H1 (cell line): ENCODE measurements at regions not wholly inside any gene's neighbourhood (a gene's known extent, or its start where the extent isn't known, plus 50 kb on each side); places are given as distances from the start of the nearest gene placed in this dataset.

ENCODE experiments used
- CTCF ChIA-PET: fragments of 300-600 bp; sonication (Branson Sonifier 250); formaldehyde crosslinking; loops from one replicate; lab custom pipeline; 2021; ENCODE audit not compliant: partially characterized antibody; lab: Charles Lee
- POLR2A ChIA-PET: fragments of 300-600 bp; sonication (Branson Sonifier 250); formaldehyde crosslinking; loops from one replicate; lab custom pipeline; 2021; ENCODE audit warnings: inconsistent platforms; ENCODE audit not compliant: partially characterized antibody; lab: Charles Lee
- DNase-seq, 2 experiments: peaks; one replicate each; pipeline versions ENCODE4 v3.0.0 to v3.0.0-alpha.2; 2010 to 2022; ENCODE audit warnings: low spot score in 2 of 2, low read depth in 1 of 2, mixed read lengths in 1 of 2
- FAIRE-seq: peaks from 2 replicates; lab custom pipeline; 2011; peaks lifted over from hg19 to GRCh38; lab: Jason Lieb, UNC
- H2AFZ ChIP-seq: 2 replicates; pipeline ENCODE4 v1.8.1; 2012; ENCODE audit warnings: low read length, inconsistent platforms
- H2AK5ac ChIP-seq: 2 replicates; pipeline ENCODE4 v1.6.1; 2013; ENCODE audit warnings: low read depth, low read length
- H2BK120ac ChIP-seq: replicated peaks from 2 replicates; pipeline ENCODE3; 2013; ENCODE audit warnings: low read depth, low read length, inconsistent platforms
- H2BK12ac ChIP-seq: 2 replicates; pipeline ENCODE4 v1.6.1; 2013; ENCODE audit warnings: low read depth, low read length
- H2BK15ac ChIP-seq: 2 replicates; pipeline ENCODE4 v1.6.1; 2013; ENCODE audit warnings: low read length
- H2BK20ac ChIP-seq: 2 replicates; pipeline ENCODE4 v1.6.1; 2013; ENCODE audit warnings: low read length
- H2BK5ac ChIP-seq: 2 replicates; pipeline ENCODE4 v1.6.1; 2013; ENCODE audit warnings: low read depth, low read length
- H3K14ac ChIP-seq: 2 replicates; pipeline ENCODE4 v1.6.1; 2013; ENCODE audit warnings: inconsistent platforms; ENCODE audit not compliant: insufficient read length
- H3K18ac ChIP-seq: 2 replicates; pipeline ENCODE4 v1.6.1; 2013; ENCODE audit warnings: low read length; ENCODE audit errors: extremely low read depth
- H3K23ac ChIP-seq: 2 replicates; pipeline ENCODE4 v1.6.1; 2013; ENCODE audit warnings: inconsistent platforms; ENCODE audit not compliant: insufficient read length
- H3K23me2 ChIP-seq: 2 replicates; pipeline ENCODE4 v1.6.1; 2013; ENCODE audit warnings: low read depth, low read length
- H3K27ac ChIP-seq: 2 replicates; pipeline ENCODE4 v1.6.1; 2011; ENCODE audit warnings: low read depth, low read length, inconsistent platforms
- H3K27me3 ChIP-seq, 4 experiments: replicated peaks in 1 of 4; 1 replicate in 1 of 4; 2 replicates in 3 of 4; pipeline versions ENCODE4 v1.6.1 to v1.8.1; 2011 to 2013; ENCODE audit warnings: low read length in 3 of 4, mild to moderate bottlenecking in 3 of 4, inconsistent platforms in 2 of 4, mixed read lengths in 2 of 4, moderate library complexity in 1 of 4; ENCODE audit not compliant: control insufficient read depth in 3 of 4, insufficient read depth in 3 of 4; ENCODE audit errors: extremely low read depth in 1 of 4
- H3K36me3 ChIP-seq, 4 experiments: 2 replicates each; pipeline versions ENCODE4 v1.6.1 to v1.8.1; 2011 to 2013; ENCODE audit warnings: mild to moderate bottlenecking in 4 of 4, low read length in 3 of 4, moderate library complexity in 2 of 4, control low read depth in 1 of 4, inconsistent platforms in 1 of 4; ENCODE audit not compliant: insufficient read depth in 4 of 4, control insufficient read depth in 2 of 4
- H3K4ac ChIP-seq: replicated peaks from 2 replicates; pipeline ENCODE3; 2013; ENCODE audit warnings: low read length, low read depth, mixed read lengths, inconsistent platforms; ENCODE audit not compliant: insufficient read length
- H3K4me1 ChIP-seq, 4 experiments: replicated peaks in 1 of 4; 1 replicate in 1 of 4; 2 replicates in 3 of 4; pipeline versions ENCODE4 v1.6.1 to v1.8.1; 2011 to 2013; ENCODE audit warnings: low read length in 3 of 4, inconsistent platforms in 2 of 4, mixed read lengths in 1 of 4; ENCODE audit not compliant: insufficient read depth in 4 of 4, control insufficient read depth in 3 of 4
- H3K4me2 ChIP-seq, 2 experiments: 2 replicates each; pipeline versions ENCODE4 v1.6.1 to v1.8.1; 2011 to 2013; ENCODE audit warnings: low read depth in 2 of 2, low read length in 2 of 2, control low read depth in 1 of 2, inconsistent platforms in 1 of 2, mild to moderate bottlenecking in 1 of 2; ENCODE audit not compliant: insufficient read depth in 1 of 2
- H3K4me3 ChIP-seq, 4 experiments: fragments of 200-600, 300-600 bp in 1 of 4; sonication (generic), shearing (Covaris generic), sonication (Bioruptor Twin) in 1 of 4; 2 replicates each; pipeline versions ENCODE4 v1.5.1 to v1.8.1; 2011 to 2016; ENCODE audit warnings: low read length in 4 of 4, low read depth in 3 of 4, control low read depth in 2 of 4, inconsistent platforms in 2 of 4, mild to moderate bottlenecking in 2 of 4, mixed read lengths in 1 of 4, moderate library complexity in 1 of 4; ENCODE audit not compliant: insufficient read depth in 2 of 4; ENCODE audit errors: extremely low read depth in 1 of 4
- H3K56ac ChIP-seq: replicated peaks from 2 replicates; pipeline ENCODE3; 2013; ENCODE audit warnings: low read depth, mild to moderate bottlenecking, mixed read lengths, low read length, inconsistent platforms; ENCODE audit not compliant: insufficient read length
- H3K79me1 ChIP-seq: 2 replicates; pipeline ENCODE4 v1.6.1; 2013; ENCODE audit warnings: low read depth, low read length, control low read depth
- H3K79me2 ChIP-seq, 2 experiments: 2 replicates each; pipeline versions ENCODE4 v1.6.1 to v1.8.1; 2012 to 2013; ENCODE audit warnings: low read length in 2 of 2, mild to moderate bottlenecking in 2 of 2, inconsistent platforms in 1 of 2; ENCODE audit not compliant: insufficient read depth in 2 of 2, control insufficient read depth in 1 of 2
- H3K9ac ChIP-seq, 4 experiments: replicated peaks in 1 of 4; 1 replicate in 1 of 4; 2 replicates in 3 of 4; pipeline versions ENCODE4 v1.6.1 to v1.8.1; 2011 to 2013; ENCODE audit warnings: low read depth in 3 of 4, low read length in 3 of 4, control low read depth in 2 of 4, mild to moderate bottlenecking in 2 of 4, moderate library complexity in 2 of 4, inconsistent platforms in 1 of 4; ENCODE audit errors: extremely low read depth in 1 of 4
- H3K9me3 ChIP-seq, 2 experiments: 2 replicates each; pipeline versions ENCODE4 v1.6.1 to v1.8.1; 2012 to 2013; ENCODE audit warnings: mild to moderate bottlenecking in 2 of 2, moderate library complexity in 2 of 2, control low read depth in 1 of 2, inconsistent platforms in 1 of 2, low read depth in 1 of 2, low read length in 1 of 2, mixed read lengths in 1 of 2; ENCODE audit not compliant: insufficient read depth in 2 of 2
- H4K20me1 ChIP-seq, 2 experiments: replicated peaks in 1 of 2; 2 replicates each; pipeline versions ENCODE3 to v1.8.1; 2011 to 2013; ENCODE audit warnings: inconsistent platforms in 2 of 2, low read length in 2 of 2, mild to moderate bottlenecking in 1 of 2; ENCODE audit not compliant: insufficient read depth in 2 of 2, control insufficient read depth in 1 of 2
- H4K5ac ChIP-seq: 2 replicates; pipeline ENCODE4 v1.6.1; 2013; ENCODE audit warnings: low read length, low read depth, mixed read lengths, inconsistent platforms; ENCODE audit not compliant: insufficient read length
- H4K8ac ChIP-seq: 2 replicates; pipeline ENCODE4 v1.8.0; 2013; ENCODE audit warnings: mild to moderate bottlenecking, moderate library complexity, low read length, inconsistent platforms; ENCODE audit not compliant: insufficient read depth; ENCODE audit errors: extremely low read depth
- H4K91ac ChIP-seq: replicated peaks from 2 replicates; pipeline ENCODE3; 2013; ENCODE audit warnings: low read length, mixed read lengths, inconsistent platforms; ENCODE audit not compliant: insufficient read length
- BACH1 ChIP-seq: IDR thresholded peaks from 2 replicates; pipeline ENCODE4 v1.6.1; 2012; ENCODE audit warnings: low read length, improper control_type of control experiment
- CBX5 ChIP-seq: fragments of 300-800, 300-1000 bp; sonication (generic); IDR thresholded peaks from 2 replicates; pipeline ENCODE4 v1.7.1; 2016; ENCODE audit warnings: antibody characterized with exemption, low read length, low read depth
- JUND ChIP-seq: IDR thresholded peaks from 2 replicates; pipeline ENCODE4 v1.6.1; 2011; ENCODE audit warnings: mild to moderate bottlenecking, improper control_type of control experiment, low read length
- KDM1A ChIP-seq: fragments of 200-600, 300-600 bp; sonication (generic); IDR thresholded peaks from 2 replicates; pipeline ENCODE4 v1.7.1; 2016; ENCODE audit warnings: mild to moderate bottlenecking, low read length, borderline replicate concordance
- KDM4A ChIP-seq: IDR thresholded peaks from one replicate; pipeline ENCODE4 v1.7.1; 2012; ENCODE audit warnings: low read depth, mild to moderate bottlenecking, moderate library complexity, low read length, inconsistent platforms; ENCODE audit not compliant: severe bottlenecking
- RBBP5 ChIP-seq: IDR thresholded peaks from 2 replicates; pipeline ENCODE4 v1.7.1; 2012; ENCODE audit warnings: low read depth, mild to moderate bottlenecking, inconsistent platforms, low read length, moderate library complexity, borderline replicate concordance
- RFX5 ChIP-seq: IDR thresholded peaks from 2 replicates; pipeline ENCODE4 v1.6.1; 2011; ENCODE audit warnings: low read depth, low read length, improper control_type of control experiment, borderline replicate concordance
- SUZ12 ChIP-seq: fragments of 200-600 bp; sonication (generic); IDR thresholded peaks from 2 replicates; pipeline ENCODE4 v1.6.1; 2012; ENCODE audit warnings: mild to moderate bottlenecking, inconsistent platforms, low read length, moderate library complexity, mixed read lengths
- TCF12 ChIP-seq: IDR thresholded peaks from 2 replicates; pipeline ENCODE4 v1.6.1; 2011; ENCODE audit warnings: low read depth, mild to moderate bottlenecking, low read length
- WGBS, 2 experiments: shearing (Covaris generic) in 1 of 2; methylation state at CpG; one replicate each; pipeline versions ENCODE4 v1.1.6 to v1.1.7; 2013 to 2015; ENCODE audit warnings: low lambda C conversion rate in 2 of 2, mixed read lengths in 2 of 2, inconsistent platforms in 1 of 2, low coverage in 1 of 2, missing lambda C conversion rate in 1 of 2; ENCODE audit not compliant: insufficient replicate concordance in 2 of 2, insufficient coverage in 1 of 2, insufficient read length in 1 of 2; ENCODE audit errors: extremely low coverage in 1 of 2, missing lambda C conversion rate in 1 of 2; 5-methylcytosine and 5-hydroxymethylcytosine counted together

- Histone ChIP-seq H2BK15ac (no peak overlapping the region), H3K18ac (no peak overlapping the region), H2AK5ac (no peak overlapping the region), H4K8ac (no peak overlapping the region), H3K4me2 (no peak overlapping the region), H2BK120ac (no peak overlapping the region), H2BK20ac (no peak overlapping the region), H3K14ac (no peak overlapping the region), H3K27ac (no peak overlapping the region), H3K4me3 (no peak overlapping the region), H3K27me3 (no peaks in the 10 kb centered on the region), H3K4me1 (no peaks in the 10 kb centered on the region), H3K56ac (no peak overlapping the region), H2AFZ (no peak overlapping the region), H3K9ac (no peak overlapping the region), H3K79me1 (no peaks in the 10 kb centered on the region), H2BK5ac (no peak overlapping the region), H3K36me3 (no peaks in the 10 kb centered on the region), H4K5ac (no peak overlapping the region), H2BK12ac (no peak overlapping the region), H3K4ac (no peak overlapping the region), H4K20me1 (no peaks in the 10 kb centered on the region), H4K91ac (no peak overlapping the region), H3K23me2 (no peaks in the 10 kb centered on the region; the same call in 1 of the 2 replicates), H3K79me2 (no peaks in the 10 kb centered on the region), H3K23ac (no peak overlapping the region), H3K9me3 (no peaks in the 10 kb centered on the region)
- WGBS, 2 experiments = 86% methylated on average over 1 of the region's 3 CpGs; no CpG with 5 or more reads in 1 of the 2 experiments
- ChIA-PET CTCF (interaction anchor here (1.3 to 1.8 kb wide), 4 partner anchors 9 to 597 kb away, joined by 3 to 4 read pairs (median 4); no protein-coding TSS in a partner anchor), POLR2A (interaction anchor here (0.9 kb wide), 1 partner anchor 17 kb away, joined by 3 read pairs; no protein-coding TSS in a partner anchor)
- TF ChIP-seq KDM4A (no peak), SUZ12 (no peak), RBBP5 (no peak), CBX5 (no peak), JUND (no peak), KDM1A (no peak), RFX5 (no peak), BACH1 (no peak), TCF12 (no peak)
- FAIRE-seq = no peak
- DNase-seq = no peak
Measured at GRCh38 chr2:118265873-118266455, 177.7 kb downstream of the INSIG2 start.
